ENCODE measurements at regions not wholly inside any gene's neighbourhood (a gene's known extent, or its start where the extent isn't known, plus 50 kb on each side); places are given as distances from the start of the nearest gene placed in this dataset.

GRCh38 chr5:39942606-39943005 is 517.8 kb upstream of the DAB2 start:
- H3K9me3 Mint-ChIP-seq (ENCODE audit: low read depth), result peaks cover 5% of the 10 kb centered on the region
- H3K4me3 Mint-ChIP-seq (ENCODE audit: unreplicated experiment), result no peak overlapping the region

GRCh38 chr5:39941416-39941815 is 516.6 kb upstream of the DAB2 start:
- Mint-ChIP-seq H3K4me3 (ENCODE audit: unreplicated experiment) (no peak overlapping the region), H3K36me3 (ENCODE audit: low read depth) (no peaks in the 10 kb centered on the region), H3K4me1 (ENCODE audit: low read depth) (no peaks in the 10 kb centered on the region), H3K9me3 (ENCODE audit: low read depth) (peaks cover 5% of the 10 kb centered on the region), H3K27ac (ENCODE audit: unreplicated experiment) (no peak overlapping the region), H3K27me3 (ENCODE audit: low read depth) (no peaks in the 10 kb centered on the region)
- no peak for DNase-seq (ENCODE audit: low spot score)
- TF ChIP-seq CTCF (IDR thresholded peaks at IDR 0.05), result no peak

More at GRCh38 chr5:39942606-39943005, 517.8 kb upstream of the DAB2 start:
- Mint-ChIP-seq H3K27me3 (ENCODE audit: low read depth) (no peaks in the 10 kb centered on the region), H3K27ac (ENCODE audit: unreplicated experiment) (no peak overlapping the region), H3K36me3 (ENCODE audit: low read depth) (no peaks in the 10 kb centered on the region), H3K4me1 (ENCODE audit: low read depth) (no peaks in the 10 kb centered on the region)
- TF ChIP-seq CTCF (IDR thresholded peaks at IDR 0.05), result no peak
- DNase-seq (ENCODE audit: low spot score), result no peak

GRCh38 chr5:39934830-39935229 is 510.1 kb upstream of the DAB2 start:
- Mint-ChIP-seq H3K9me3 (ENCODE audit: low read depth) (peaks cover 5% of the 10 kb centered on the region), H3K4me1 (ENCODE audit: low read depth) (no peaks in the 10 kb centered on the region)

GRCh38 chr5:39933061-39933460 is 508.3 kb upstream of the DAB2 start:
- no peak for TF ChIP-seq CTCF (IDR thresholded peaks at IDR 0.05)
- peaks cover 23% of the 10 kb centered on the region for H3K27me3 Mint-ChIP-seq (ENCODE audit: low read depth)
- H3K4me3 Mint-ChIP-seq (ENCODE audit: unreplicated experiment), result no peak overlapping the region
- peaks cover under 1% of the 10 kb centered on the region for H3K9me3 Mint-ChIP-seq (ENCODE audit: low read depth)
- peaks cover 2% of the 10 kb centered on the region for H3K36me3 Mint-ChIP-seq (ENCODE audit: low read depth)
- H3K27ac Mint-ChIP-seq (ENCODE audit: unreplicated experiment), result no peak overlapping the region
- no peak for DNase-seq (ENCODE audit: low spot score)
- no peaks in the 10 kb centered on the region for H3K4me1 Mint-ChIP-seq (ENCODE audit: low read depth)

More at GRCh38 chr5:39934830-39935229, 510.1 kb upstream of the DAB2 start:
- no peak for DNase-seq (ENCODE audit: low spot score)
- no peak overlapping the region for H3K27ac Mint-ChIP-seq (ENCODE audit: unreplicated experiment)
- peaks cover 2% of the 10 kb centered on the region for H3K36me3 Mint-ChIP-seq (ENCODE audit: low read depth)
- no peak for TF ChIP-seq CTCF (IDR thresholded peaks at IDR 0.05)
- H3K27me3 Mint-ChIP-seq (ENCODE audit: low read depth), result peaks cover 15% of the 10 kb centered on the region
- no peak overlapping the region for H3K4me3 Mint-ChIP-seq (ENCODE audit: unreplicated experiment)

GRCh38 chr5:39928709-39929108 is 503.9 kb upstream of the DAB2 start:
- H3K36me3 Mint-ChIP-seq (ENCODE audit: low read depth), result peaks cover 3% of the 10 kb centered on the region
- peaks cover 34% of the 10 kb centered on the region for H3K27me3 Mint-ChIP-seq (ENCODE audit: low read depth)
- H3K27ac Mint-ChIP-seq (ENCODE audit: unreplicated experiment), result no peak overlapping the region
- H3K4me1 Mint-ChIP-seq (ENCODE audit: low read depth), result no peaks in the 10 kb centered on the region
- H3K4me3 Mint-ChIP-seq (ENCODE audit: unreplicated experiment), result no peak overlapping the region
- TF ChIP-seq CTCF (IDR thresholded peaks at IDR 0.05), result no peak
- DNase-seq (ENCODE audit: low spot score), result no peak
- H3K9me3 Mint-ChIP-seq (ENCODE audit: low read depth), result peaks cover 2% of the 10 kb centered on the region
